Astrocyte of the spinal cord (primary cell): ENCODE measurements at regions not wholly inside any gene's neighbourhood (a gene's known extent, or its start where the extent isn't known, plus 50 kb on each side); places are given as distances from the start of the nearest gene placed in this dataset.

ENCODE experiments used
- DNase-seq: peaks from one replicate; pipeline ENCODE4 v3.0.0; 2011; ENCODE audit warnings: low read depth, low spot score
- H3K4me3 ChIP-seq: 2 replicates; pipeline ENCODE4 v1.5.1; 2011; ENCODE audit warnings: low read depth, mild to moderate bottlenecking, low read length, moderate library complexity
- in situ Hi-C: cut with HindIII; loops from 2 replicates; pipeline ENCODE4 v1.10.0; 2017; ENCODE audit warnings: low sequenced_read_pairs
- TF ChIP-seq, protein P1 (sequence below): IDR thresholded peaks from 2 replicates; pipeline ENCODE4 v1.5.1; 2012; ENCODE audit warnings: low read depth, mild to moderate bottlenecking, low read length, inconsistent platforms

DNA sequence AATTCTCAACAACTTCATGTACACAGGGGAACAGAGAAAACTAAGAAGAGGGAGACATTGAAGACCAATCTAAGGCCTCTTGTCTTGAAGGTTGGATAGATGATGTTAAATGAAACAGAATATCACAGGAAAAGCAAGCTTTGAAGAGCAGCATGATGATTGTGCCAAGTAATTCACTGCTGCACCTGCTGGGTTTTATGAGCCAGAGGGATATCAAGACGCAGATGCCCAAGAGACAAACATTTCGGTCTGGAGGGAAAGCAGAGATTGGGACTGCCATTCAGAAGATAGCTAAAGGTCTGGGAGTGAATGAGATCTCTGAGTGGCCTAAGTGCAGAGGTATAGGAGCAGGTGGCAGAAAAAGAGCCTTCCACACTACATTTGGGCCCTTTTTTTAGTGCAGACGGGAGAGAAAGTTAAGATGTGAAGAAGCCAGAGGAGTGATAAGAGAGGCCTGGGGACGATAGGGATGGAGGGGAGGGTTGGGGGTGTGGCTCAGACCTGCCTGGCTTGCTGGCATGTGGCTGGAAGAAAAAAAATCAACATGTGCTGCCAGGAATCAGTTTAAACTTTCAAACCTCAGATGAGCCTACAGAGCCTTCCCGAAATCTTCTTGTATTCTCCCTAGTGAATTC is 200.6 kb downstream of the AEBP2 start:
- in situ Hi-C loops = no loop called here
- TF ChIP-seq, protein P1, sequence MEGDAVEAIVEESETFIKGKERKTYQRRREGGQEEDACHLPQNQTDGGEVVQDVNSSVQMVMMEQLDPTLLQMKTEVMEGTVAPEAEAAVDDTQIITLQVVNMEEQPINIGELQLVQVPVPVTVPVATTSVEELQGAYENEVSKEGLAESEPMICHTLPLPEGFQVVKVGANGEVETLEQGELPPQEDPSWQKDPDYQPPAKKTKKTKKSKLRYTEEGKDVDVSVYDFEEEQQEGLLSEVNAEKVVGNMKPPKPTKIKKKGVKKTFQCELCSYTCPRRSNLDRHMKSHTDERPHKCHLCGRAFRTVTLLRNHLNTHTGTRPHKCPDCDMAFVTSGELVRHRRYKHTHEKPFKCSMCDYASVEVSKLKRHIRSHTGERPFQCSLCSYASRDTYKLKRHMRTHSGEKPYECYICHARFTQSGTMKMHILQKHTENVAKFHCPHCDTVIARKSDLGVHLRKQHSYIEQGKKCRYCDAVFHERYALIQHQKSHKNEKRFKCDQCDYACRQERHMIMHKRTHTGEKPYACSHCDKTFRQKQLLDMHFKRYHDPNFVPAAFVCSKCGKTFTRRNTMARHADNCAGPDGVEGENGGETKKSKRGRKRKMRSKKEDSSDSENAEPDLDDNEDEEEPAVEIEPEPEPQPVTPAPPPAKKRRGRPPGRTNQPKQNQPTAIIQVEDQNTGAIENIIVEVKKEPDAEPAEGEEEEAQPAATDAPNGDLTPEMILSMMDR = no peak
- H3K4me3 ChIP-seq = no peak overlapping the region
- no peak for DNase-seq

- in situ Hi-C loops = no loop called here
- TF ChIP-seq, protein P1 = no peak
- no peak overlapping the region for H3K4me3 ChIP-seq
- no peak for DNase-seq
Observed at GRCh38 chr12:19641235-19642080, 202.2 kb downstream of the AEBP2 start.

GRCh38 chr12:19642345-19642744 is 203.1 kb downstream of the AEBP2 start:
- no peak for DNase-seq
- TF ChIP-seq, protein P1 = no peak
- in situ Hi-C loops = no loop called here
- no peak overlapping the region for H3K4me3 ChIP-seq

GRCh38 chr12:19643635-19644034 is 204.3 kb downstream of the AEBP2 start:
- TF ChIP-seq, protein P1 = peak; percentile 76
- in situ Hi-C loops = no loop called here
- H3K4me3 ChIP-seq = no peak overlapping the region
- peak; percentile 61 for DNase-seq

DNA sequence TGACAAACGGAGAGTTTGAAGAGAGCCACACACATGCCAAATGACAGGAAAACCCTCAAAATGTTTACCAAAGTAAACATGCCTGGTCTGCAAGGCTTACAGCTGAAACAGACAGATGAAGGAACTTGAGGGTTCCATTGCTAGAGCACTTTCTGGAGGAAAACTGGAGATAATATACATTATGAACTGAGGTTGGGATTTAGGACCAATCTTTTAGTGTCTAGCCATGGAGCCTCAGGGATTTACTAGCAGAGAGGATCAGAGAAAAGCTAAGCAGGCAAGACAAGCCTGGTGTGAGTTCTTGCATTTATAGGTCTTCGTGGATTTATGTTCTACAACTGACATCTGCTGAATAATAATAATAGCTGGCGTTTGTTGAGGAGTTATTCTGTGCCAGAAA is 205.3 kb downstream of the AEBP2 start:
- TF ChIP-seq, protein P1 = no peak
- in situ Hi-C loops = no loop called here
- no peak overlapping the region for H3K4me3 ChIP-seq
- no peak for DNase-seq

- no peak overlapping the region for H3K4me3 ChIP-seq
- in situ Hi-C loops = no loop called here
- DNase-seq = no peak
- TF ChIP-seq, protein P1 = no peak
Observed at GRCh38 chr12:19645823-19646222, 206.5 kb downstream of the AEBP2 start.
